ENCODE measurements at regions not wholly inside any gene's neighbourhood (a gene's known extent, or its start where the extent isn't known, plus 50 kb on each side); places are given as distances from the start of the nearest gene placed in this dataset.

DNA sequence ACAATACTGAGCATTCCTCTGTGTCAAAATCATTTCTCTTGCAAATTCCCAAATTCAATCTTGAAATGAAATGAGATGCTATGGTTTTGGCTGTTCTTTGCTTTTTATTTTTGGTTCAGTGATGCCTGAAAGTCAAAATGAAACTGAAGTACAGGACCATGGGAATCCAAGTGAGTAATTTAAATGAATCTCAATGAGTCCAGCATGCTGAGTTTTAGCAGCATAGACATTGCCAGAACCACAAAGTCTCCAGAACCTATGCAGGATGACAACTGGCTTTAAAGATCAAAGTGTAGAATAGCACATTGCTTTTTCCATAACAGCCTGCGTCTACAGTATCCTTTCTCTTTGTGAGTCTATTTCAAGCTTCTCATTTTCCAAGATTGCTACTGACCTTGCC lies 1050.7 kb upstream of the PIK3C3 start:
- DNase-seq = no peak
- WGBS (ENCODE audit: insufficient coverage, low coverage, low lambda C conversion rate, missing lambda C conversion rate) = 0% methylated on average over 1 of the region's 1 CpG
- H3K36me3 ChIP-seq = no peaks in the 10 kb centered on the region
- H3K9me3 ChIP-seq = no peaks in the 10 kb centered on the region
- H3K27me3 ChIP-seq = no peaks in the 10 kb centered on the region
- H3K4me3 ChIP-seq = no peak overlapping the region
- H3K27ac ChIP-seq = no peak overlapping the region
- no peaks in the 10 kb centered on the region for H3K4me1 ChIP-seq
- TF ChIP-seq, protein P1, sequence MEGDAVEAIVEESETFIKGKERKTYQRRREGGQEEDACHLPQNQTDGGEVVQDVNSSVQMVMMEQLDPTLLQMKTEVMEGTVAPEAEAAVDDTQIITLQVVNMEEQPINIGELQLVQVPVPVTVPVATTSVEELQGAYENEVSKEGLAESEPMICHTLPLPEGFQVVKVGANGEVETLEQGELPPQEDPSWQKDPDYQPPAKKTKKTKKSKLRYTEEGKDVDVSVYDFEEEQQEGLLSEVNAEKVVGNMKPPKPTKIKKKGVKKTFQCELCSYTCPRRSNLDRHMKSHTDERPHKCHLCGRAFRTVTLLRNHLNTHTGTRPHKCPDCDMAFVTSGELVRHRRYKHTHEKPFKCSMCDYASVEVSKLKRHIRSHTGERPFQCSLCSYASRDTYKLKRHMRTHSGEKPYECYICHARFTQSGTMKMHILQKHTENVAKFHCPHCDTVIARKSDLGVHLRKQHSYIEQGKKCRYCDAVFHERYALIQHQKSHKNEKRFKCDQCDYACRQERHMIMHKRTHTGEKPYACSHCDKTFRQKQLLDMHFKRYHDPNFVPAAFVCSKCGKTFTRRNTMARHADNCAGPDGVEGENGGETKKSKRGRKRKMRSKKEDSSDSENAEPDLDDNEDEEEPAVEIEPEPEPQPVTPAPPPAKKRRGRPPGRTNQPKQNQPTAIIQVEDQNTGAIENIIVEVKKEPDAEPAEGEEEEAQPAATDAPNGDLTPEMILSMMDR (IDR thresholded peaks at IDR 0.05) = no peak
- TF ChIP-seq POLR2A (IDR thresholded peaks at IDR 0.05) = no peak
- ATAC-seq = no peak
- intact Hi-C loops (cut with DNase I) = no loop called here

DNA sequence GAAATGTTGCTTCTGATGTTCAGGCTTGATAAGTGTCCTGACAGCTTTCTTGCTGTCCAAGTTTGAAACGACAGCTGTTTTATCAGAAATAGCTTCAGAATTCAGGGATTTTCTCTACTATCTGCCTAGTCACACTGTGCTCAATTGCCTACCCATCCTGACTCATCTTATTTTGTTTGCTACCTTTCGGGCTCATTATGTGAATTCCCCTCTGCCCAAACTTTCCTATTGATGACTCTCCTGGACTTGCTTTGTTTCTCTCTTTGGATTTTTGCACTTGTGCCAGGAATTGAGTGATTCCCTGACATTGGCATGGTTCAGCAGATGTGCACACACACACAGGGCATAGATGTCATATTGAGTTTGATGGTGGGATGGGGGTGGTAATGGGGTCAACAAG lies 1052.6 kb upstream of the PIK3C3 start:
- ATAC-seq = peak in 1 of 4 donors; percentile 79

DNA sequence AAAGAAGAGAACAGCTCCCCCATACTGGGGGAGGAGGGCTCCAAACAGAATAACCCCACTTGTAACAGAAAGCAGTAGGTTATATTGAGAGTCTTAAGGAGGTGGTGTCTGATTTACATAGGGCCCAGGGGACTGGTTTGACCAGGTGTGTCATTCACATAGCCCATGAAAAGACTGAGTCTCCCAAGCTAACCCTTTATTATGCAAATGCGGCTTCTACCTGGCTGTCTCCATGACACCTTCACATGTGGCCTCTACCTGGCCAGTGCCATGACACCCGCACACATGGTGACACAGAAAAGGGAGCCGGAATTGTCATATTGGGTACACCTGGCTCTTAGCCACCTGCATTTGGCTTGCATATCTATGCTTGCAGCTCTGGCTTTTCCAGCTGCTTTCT lies 1057.2 kb upstream of the PIK3C3 start:
- 61% methylated on average over 2 of the region's 3 CpGs for WGBS (ENCODE audit: insufficient coverage, low coverage, low lambda C conversion rate, missing lambda C conversion rate)
- no peak for DNase-seq
- TF ChIP-seq POLR2A (IDR thresholded peaks at IDR 0.05) = no peak
- TF ChIP-seq, protein P1 (IDR thresholded peaks at IDR 0.05) = no peak
- no peaks in the 10 kb centered on the region for H3K36me3 ChIP-seq
- ATAC-seq = no peak
- no peaks in the 10 kb centered on the region for H3K4me1 ChIP-seq
- no peak overlapping the region for H3K4me3 ChIP-seq
- no peaks in the 10 kb centered on the region for H3K9me3 ChIP-seq
- H3K27me3 ChIP-seq = no peaks in the 10 kb centered on the region
- intact Hi-C loops (cut with DNase I) = no loop called here
- no peak overlapping the region for H3K27ac ChIP-seq

More for the DNA sequence above, 1052.6 kb upstream of the PIK3C3 start:
- no peaks in the 10 kb centered on the region for H3K9me3 ChIP-seq
- no peak for DNase-seq
- H3K27me3 ChIP-seq = no peaks in the 10 kb centered on the region
- H3K36me3 ChIP-seq = no peaks in the 10 kb centered on the region
- WGBS (ENCODE audit: insufficient coverage, low coverage, low lambda C conversion rate, missing lambda C conversion rate) = 43% methylated on average over 2 of the region's 2 CpGs
- H3K4me3 ChIP-seq = no peak overlapping the region
- H3K27ac ChIP-seq = no peak overlapping the region
- intact Hi-C loops (cut with DNase I) = no loop called here
- TF ChIP-seq, protein P1 (IDR thresholded peaks at IDR 0.05) = no peak
- no peak for TF ChIP-seq POLR2A (IDR thresholded peaks at IDR 0.05)
- H3K4me1 ChIP-seq = no peaks in the 10 kb centered on the region

DNA sequence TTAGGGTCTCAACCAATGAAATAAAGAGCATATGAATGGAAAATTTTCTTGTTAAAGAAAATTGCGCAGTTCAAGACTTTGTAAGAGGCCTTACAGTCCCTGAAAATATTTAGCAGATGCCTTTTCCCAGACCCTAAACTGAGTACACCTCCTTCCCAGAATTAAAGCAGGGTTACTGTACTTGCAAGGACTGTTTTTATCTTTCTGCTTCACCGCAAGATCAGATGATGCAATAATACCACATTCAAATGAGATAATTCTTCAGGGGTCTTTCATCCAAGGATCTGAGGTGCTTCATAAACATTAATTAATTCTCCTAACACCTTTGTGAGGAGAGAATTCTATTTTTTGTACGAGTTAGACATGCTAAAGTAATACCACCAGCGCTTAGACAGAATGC lies 1071.8 kb upstream of the PIK3C3 start:
- H3K4me3 ChIP-seq = no peak overlapping the region
- H3K9me3 ChIP-seq = no peaks in the 10 kb centered on the region
- H3K27ac ChIP-seq = no peak overlapping the region
- H3K27me3 ChIP-seq = no peaks in the 10 kb centered on the region
- ATAC-seq = no peak
- 57% methylated on average over 4 of the region's 4 CpGs for WGBS (ENCODE audit: insufficient coverage, low coverage, low lambda C conversion rate, missing lambda C conversion rate)
- TF ChIP-seq POLR2A (IDR thresholded peaks at IDR 0.05) = no peak
- TF ChIP-seq, protein P1 (IDR thresholded peaks at IDR 0.05) = no peak
- intact Hi-C loops (cut with DNase I) = no loop called here
- DNase-seq = no peak
- no peaks in the 10 kb centered on the region for H3K4me1 ChIP-seq
- H3K36me3 ChIP-seq = no peaks in the 10 kb centered on the region

DNA sequence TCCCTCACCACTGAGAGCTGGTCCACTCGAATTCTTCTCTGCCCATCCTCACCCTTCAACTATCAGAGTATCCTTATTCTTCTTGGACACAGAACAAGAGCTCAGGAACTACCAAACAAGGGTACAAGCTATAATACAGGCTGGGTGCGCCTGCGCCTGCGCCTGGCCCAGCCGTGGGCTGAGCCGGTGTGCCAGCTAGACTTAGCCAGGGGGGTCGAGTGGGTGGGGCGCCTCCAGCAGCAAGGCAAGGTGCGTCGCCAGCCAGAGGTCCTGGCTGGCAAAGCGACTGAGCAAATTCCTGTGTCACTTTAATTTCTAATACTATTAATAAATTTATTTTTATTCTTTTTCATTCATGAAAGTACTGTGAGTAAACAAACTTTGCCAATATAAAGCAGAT lies 1072.6 kb upstream of the PIK3C3 start:
- Histone ChIP-seq H3K9me3 (no peaks in the 10 kb centered on the region), H3K4me3 (no peak overlapping the region), H3K27ac (no peak overlapping the region), H3K4me1 (no peaks in the 10 kb centered on the region), H3K36me3 (no peaks in the 10 kb centered on the region), H3K27me3 (no peaks in the 10 kb centered on the region)
- 71% methylated on average over 8 of the region's 11 CpGs for WGBS (ENCODE audit: insufficient coverage, low coverage, low lambda C conversion rate, missing lambda C conversion rate)
- no peak for TF ChIP-seq POLR2A (IDR thresholded peaks at IDR 0.05)
- TF ChIP-seq, protein P1 (IDR thresholded peaks at IDR 0.05) = no peak
- no peak for ATAC-seq
- DNase-seq = no peak
- intact Hi-C loops (cut with DNase I) = no loop called here
